C1 segment of cervical spinal cord (tissue), 14 donors: ENCODE measurements at regions not wholly inside any gene's neighbourhood (a gene's known extent, or its start where the extent isn't known, plus 50 kb on each side); places are given as distances from the start of the nearest gene placed in this dataset.
"Not testable (repeated sequence)": the region's sequence is repeated elsewhere in the genome, so short reads cannot be mapped to it uniquely, and the experiment has no call there.

Source experiments
- DNase-seq, 14 donors: peaks; one replicate each; lab custom pipeline; 2025; lab: John Stamatoyannopoulos, UW

- no peak for DNase-seq
These were observed 109.5 kb upstream of the MAN2A1 start for GRCh38 chr5:109580225-109580624.

- no peak for DNase-seq
These were observed 114.2 kb upstream of the MAN2A1 start for GRCh38 chr5:109575506-109575905.

- no peak for DNase-seq
These were observed 114.7 kb upstream of the MAN2A1 start for GRCh38 chr5:109574985-109575384.

- no peak for DNase-seq
These were observed 116.0 kb upstream of the MAN2A1 start for GRCh38 chr5:109573766-109574165.

GRCh38 chr5:109573256-109573655, 116.5 kb upstream of the MAN2A1 start:
- DNase-seq = no peak

- DNase-seq = no peak
These were observed 117.9 kb upstream of the MAN2A1 start for GRCh38 chr5:109571785-109572184.

- no peak for DNase-seq
These were observed 119.3 kb upstream of the MAN2A1 start for GRCh38 chr5:109570362-109570874.

DNA sequence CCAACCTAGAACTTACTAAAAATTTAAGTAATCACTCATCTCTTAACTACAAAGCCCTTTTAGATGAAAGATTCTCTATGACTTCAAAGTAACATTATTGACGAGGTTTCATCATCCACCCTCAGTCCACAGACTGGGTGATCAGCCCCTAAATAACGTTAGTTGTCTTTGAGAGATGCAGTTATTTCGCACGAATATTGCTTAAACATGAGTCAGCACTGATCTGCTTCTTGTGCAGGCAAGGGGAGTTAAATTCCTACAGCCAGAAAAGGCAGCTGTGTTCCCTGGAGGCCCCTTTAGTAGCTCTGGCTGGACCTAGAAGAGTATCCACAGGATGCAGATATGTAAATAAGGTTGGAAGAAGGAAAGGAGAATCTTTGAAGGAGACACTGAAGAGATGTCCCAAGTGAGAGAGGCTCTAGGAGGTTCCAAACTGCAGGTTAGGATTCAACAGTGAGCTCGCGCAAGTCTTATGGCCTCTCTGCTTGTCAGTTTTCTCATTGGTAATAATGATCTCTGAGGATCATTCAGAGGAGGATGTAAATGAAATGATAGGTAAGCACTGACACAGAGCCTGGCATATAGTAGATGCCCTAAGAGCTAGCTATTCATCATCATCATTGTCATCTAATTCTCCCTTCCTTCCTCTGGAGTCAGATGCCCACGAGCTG, 122.2 kb upstream of the MAN2A1 start:
- DNase-seq = no peak

- DNase-seq = no peak
These were observed 123.4 kb upstream of the MAN2A1 start for GRCh38 chr5:109566361-109566760.

DNA sequence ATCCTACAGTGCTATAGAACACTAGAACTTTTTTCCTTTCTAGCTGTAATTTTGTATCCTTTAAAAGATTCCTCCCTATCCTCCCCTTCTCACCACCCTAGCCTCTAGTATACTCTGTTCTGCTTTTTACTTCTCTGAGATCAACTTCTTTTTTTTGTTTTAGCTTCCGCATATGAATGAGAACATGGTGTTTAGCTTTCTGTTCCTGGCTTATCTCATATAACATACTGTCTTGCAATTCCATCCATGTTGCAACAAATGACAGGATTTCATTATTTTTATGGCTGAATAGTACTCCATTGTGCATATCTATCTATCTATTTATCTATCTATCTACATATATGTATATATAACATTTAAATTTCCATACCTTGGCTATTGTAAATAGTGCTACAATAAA, 126.0 kb upstream of the MAN2A1 start:
- DNase-seq = no peak

GRCh38 chr5:109563189-109563588, 126.5 kb upstream of the MAN2A1 start:
- DNase-seq = no peak

GRCh38 chr5:109562441-109562840, 127.3 kb upstream of the MAN2A1 start:
- no peak for DNase-seq

- no peak for DNase-seq
These were observed 128.3 kb upstream of the MAN2A1 start for GRCh38 chr5:109561447-109561846.

- DNase-seq = no peak
These were observed 129.2 kb upstream of the MAN2A1 start for GRCh38 chr5:109560554-109560953.

GRCh38 chr5:109558952-109559351, 130.8 kb upstream of the MAN2A1 start:
- no peak for DNase-seq

- DNase-seq = no peak
These were observed 131.4 kb upstream of the MAN2A1 start for GRCh38 chr5:109558364-109558763.

DNA sequence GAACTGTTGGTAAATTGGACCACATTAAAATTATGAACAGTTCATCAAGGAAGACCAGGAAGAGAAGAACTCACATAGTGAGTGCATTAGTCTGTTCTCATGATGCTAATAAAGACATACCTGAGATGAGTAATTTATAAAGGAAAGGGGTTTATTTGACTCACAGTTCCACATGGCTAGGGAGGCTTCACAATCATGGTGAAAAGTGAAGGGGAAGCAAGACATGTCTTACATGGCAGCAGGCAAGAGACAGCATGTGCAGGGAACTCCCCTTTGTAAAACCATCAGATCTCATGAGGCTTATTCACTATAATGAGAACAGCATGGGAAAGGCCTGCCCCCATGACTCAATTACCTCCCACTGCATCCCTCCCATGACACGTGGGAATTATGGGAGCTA, 135.9 kb upstream of the MAN2A1 start:
- DNase-seq = no peak

- not testable (repeated sequence) for DNase-seq
These were observed 138.5 kb upstream of the MAN2A1 start for GRCh38 chr5:109551234-109551633.

GRCh38 chr5:109550077-109550476, 139.7 kb upstream of the MAN2A1 start:
- DNase-seq = no peak

DNA sequence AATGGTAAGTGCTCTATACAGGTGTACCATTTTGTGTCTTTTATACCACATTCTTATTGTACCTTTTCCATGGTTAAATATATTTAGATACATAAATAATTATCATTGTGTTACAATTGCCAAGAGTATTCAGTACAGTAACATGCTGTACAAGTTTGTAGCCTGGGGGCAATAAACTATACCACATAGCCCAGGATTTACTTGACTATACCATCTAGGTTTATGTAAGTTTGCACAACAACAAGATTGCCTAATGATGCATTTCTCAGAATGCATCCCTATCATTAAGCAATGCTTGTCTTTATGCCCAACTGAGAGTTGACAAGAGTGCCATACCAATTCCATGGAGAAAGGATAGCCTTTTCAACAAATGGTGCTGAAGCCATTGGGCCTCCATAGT, 136.7 kb upstream of the PJA2 start:
- DNase-seq = no peak

GRCh38 chr5:109544873-109545272, 135.1 kb upstream of the PJA2 start:
- DNase-seq = not testable (repeated sequence)

DNA sequence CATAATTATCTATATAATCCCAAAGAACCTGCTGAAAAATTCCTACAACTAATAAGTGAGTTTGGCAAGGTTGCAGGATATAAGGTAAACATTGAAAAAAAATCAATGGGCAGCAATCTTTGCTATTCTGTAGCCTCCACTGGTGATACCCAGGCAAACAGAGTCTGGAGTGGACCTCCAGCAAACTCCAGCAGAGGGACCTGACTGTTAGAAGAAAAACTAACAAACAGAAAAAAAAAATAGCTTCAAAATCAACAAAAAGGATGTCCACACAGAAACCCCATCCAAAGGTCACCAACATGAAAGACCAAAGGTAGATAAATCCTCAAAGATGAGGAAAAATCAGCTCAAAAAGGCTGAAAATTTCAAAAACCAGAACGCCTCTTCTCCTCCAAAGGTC, 128.9 kb upstream of the PJA2 start:
- not testable (repeated sequence) for DNase-seq

- DNase-seq = not testable (repeated sequence)
These were observed 125.3 kb upstream of the PJA2 start for GRCh38 chr5:109535090-109535489.

DNA sequence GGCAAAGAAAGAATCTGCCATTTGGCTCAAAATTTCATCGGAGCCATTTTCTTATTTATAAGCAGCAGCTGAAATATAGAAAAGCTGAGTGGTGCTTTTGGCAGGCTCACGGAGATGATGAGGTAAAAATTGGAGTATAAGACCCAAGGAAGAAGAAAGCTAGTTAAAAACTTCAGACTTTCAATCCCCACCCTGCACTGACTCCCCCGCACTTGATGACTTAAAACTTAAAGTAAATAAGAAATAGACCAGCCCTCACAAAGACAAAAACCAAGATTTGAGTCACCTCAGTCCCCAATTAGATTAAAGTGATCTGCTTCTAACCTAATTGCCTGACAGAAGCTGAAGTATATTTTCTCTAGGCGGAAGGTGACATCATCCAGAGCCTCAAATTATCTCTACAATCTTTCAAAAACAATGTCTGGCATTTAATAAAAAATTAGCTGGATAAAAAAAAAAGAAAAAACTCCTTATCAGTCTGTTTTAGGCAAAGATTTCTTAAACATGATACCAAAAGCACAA, 124.0 kb upstream of the PJA2 start:
- no peak for DNase-seq
